PFSK-1 (cell line): ENCODE measurements at regions not wholly inside any gene's neighbourhood (a gene's known extent, or its start where the extent isn't known, plus 50 kb on each side); places are given as distances from the start of the nearest gene placed in this dataset.

Source experiments
- FOXP2 ChIP-seq: optimal IDR thresholded peaks from 2 replicates; pipeline ENCODE3; 2011; ENCODE audit warnings: borderline replicate concordance, control low read depth, inconsistent platforms; ENCODE audit not compliant: insufficient read depth; ENCODE audit errors: extremely low read length, extremely low read depth
- POLR2AphosphoS5 ChIP-seq: IDR thresholded peaks from 2 replicates; pipeline ENCODE4 v1.6.1; 2012; ENCODE audit warnings: low read depth, mild to moderate bottlenecking, control low read depth, low read length, moderate library complexity
- SIN3A ChIP-seq: IDR thresholded peaks from 2 replicates; pipeline ENCODE4 v1.6.1; 2012; ENCODE audit warnings: mild to moderate bottlenecking, low read length, moderate library complexity, borderline replicate concordance; ENCODE audit not compliant: insufficient read depth
- TAF1 ChIP-seq: IDR thresholded peaks from 2 replicates; pipeline ENCODE4 v1.6.1; 2012; ENCODE audit warnings: low read length, control low read depth, borderline replicate concordance; ENCODE audit not compliant: insufficient read depth
- TF ChIP-seq, protein P1 (sequence below), 2 experiments: IDR thresholded peaks; 2 replicates each; pipeline versions ENCODE4 v1.6.1 to v1.8.0; 2011 to 2012; ENCODE audit warnings: low read depth in 2 of 2, low read length in 2 of 2, control low read depth in 1 of 2, inconsistent platforms in 1 of 2, mild to moderate bottlenecking in 1 of 2, moderate library complexity in 1 of 2; ENCODE audit not compliant: insufficient read depth in 1 of 2

DNA sequence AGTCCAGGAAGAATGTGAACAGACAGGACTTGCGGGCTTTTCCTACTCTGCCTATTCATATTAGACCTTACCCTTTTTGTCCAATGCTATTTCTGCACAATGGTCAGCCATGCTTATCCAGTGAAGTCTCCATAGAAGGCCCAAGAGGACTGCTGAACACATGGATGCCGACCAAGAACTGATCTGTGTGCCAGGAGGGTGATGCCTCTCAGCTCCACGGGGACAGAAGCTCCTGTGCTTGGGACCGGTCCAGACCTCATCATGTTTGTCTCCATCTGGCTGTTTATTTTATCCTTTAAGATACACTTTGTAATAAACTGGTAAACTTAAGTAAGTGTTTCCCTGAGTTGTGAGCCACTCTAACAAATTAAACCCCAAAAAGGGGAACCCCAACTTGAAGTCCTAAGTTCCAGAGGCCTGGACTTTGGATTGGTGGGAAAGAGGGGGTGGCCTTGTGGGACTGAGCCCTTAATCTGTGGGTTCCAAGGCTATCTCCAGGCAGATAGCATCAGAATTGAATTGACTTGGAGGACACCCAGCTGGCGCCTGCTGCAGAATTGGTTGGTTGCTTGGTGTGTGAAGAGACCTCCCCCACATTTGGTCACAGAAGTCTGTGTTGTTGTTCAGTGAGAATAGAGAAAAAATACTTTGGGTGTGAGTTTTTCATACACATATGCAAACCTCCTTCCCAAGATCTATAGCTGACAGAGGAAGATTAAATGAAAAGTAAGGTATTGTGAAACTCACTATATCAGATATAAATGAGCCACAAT lies 57.9 kb upstream of the ANKH start:
- TF ChIP-seq FOXP2 (no peak), POLR2AphosphoS5 (no peak), SIN3A (no peak), TAF1 (no peak)
- TF ChIP-seq, protein P1, sequence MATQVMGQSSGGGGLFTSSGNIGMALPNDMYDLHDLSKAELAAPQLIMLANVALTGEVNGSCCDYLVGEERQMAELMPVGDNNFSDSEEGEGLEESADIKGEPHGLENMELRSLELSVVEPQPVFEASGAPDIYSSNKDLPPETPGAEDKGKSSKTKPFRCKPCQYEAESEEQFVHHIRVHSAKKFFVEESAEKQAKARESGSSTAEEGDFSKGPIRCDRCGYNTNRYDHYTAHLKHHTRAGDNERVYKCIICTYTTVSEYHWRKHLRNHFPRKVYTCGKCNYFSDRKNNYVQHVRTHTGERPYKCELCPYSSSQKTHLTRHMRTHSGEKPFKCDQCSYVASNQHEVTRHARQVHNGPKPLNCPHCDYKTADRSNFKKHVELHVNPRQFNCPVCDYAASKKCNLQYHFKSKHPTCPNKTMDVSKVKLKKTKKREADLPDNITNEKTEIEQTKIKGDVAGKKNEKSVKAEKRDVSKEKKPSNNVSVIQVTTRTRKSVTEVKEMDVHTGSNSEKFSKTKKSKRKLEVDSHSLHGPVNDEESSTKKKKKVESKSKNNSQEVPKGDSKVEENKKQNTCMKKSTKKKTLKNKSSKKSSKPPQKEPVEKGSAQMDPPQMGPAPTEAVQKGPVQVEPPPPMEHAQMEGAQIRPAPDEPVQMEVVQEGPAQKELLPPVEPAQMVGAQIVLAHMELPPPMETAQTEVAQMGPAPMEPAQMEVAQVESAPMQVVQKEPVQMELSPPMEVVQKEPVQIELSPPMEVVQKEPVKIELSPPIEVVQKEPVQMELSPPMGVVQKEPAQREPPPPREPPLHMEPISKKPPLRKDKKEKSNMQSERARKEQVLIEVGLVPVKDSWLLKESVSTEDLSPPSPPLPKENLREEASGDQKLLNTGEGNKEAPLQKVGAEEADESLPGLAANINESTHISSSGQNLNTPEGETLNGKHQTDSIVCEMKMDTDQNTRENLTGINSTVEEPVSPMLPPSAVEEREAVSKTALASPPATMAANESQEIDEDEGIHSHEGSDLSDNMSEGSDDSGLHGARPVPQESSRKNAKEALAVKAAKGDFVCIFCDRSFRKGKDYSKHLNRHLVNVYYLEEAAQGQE (IDR thresholded peaks at IDR 0.05; ENCODE audit: insufficient read depth in 1 of 2, low read depth in 2 of 2, low read length in 2 of 2) = no peak

DNA sequence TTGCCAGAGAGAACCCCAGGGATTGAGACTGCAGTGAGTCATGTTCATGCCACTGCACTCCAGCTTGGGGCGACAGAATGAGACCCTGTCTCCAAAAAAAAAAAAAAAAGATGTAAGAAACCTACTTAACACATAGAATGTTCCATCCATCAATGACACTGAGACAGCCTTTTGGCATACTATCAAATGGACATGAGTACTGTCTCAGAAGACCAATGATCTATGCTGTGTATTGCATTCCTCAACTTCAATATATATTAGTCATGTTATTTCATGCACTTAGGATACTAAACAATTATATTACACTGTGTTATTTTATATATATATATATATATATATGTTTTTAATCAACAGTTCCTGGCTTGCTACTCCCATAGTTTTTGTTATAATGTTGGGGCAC lies 57.1 kb upstream of the ANKH start:
- TF ChIP-seq, protein P1 (IDR thresholded peaks at IDR 0.05; ENCODE audit: insufficient read depth in 1 of 2, low read depth in 2 of 2, low read length in 2 of 2) = no peak
- TF ChIP-seq POLR2AphosphoS5 = no peak
- no peak for TF ChIP-seq TAF1
- no peak for TF ChIP-seq FOXP2
- no peak for TF ChIP-seq SIN3A

DNA sequence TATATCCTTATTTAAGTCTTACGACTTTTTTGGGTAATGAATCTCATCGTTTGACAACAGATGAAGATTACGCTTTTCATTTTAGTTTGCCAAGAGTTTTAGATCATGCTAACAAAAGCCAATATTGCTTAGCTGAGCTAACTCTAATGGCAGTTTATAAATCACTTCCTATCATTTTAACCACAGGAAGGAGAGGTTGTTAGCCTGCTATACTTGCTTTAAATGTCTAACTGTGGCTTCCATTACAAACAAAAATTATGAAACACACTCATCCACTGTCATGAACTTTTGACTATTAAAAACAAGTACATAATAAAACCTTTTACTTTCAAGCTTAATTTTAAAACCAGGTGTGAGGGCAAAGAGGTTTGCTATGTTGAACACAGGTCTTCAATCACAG lies 53.7 kb upstream of the ANKH start:
- TF ChIP-seq, protein P1 (IDR thresholded peaks at IDR 0.05; ENCODE audit: insufficient read depth in 1 of 2, low read depth in 2 of 2, low read length in 2 of 2) = no peak
- TF ChIP-seq TAF1 (no peak), SIN3A (no peak), FOXP2 (no peak), POLR2AphosphoS5 (no peak)

DNA sequence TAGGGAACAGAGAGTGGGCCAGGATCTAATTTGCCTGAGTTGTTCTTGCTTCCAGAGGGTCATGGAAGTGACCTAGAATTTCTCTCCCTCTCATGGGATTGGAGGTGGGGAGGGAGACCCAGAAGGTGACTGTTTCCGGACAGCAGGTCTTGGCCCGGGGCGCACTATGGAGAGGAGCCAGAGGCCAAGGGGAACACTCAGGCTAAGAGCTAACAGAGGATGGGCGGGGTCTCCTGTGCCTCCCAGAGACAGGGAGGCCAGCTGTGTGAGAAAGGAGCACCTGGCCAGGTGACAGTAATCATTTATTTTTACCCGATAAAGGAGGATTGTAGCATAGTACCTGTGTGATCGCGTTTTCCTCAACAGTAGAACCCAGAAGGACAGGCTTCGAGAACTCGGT lies 50.9 kb upstream of the ANKH start:
- TF ChIP-seq FOXP2 (no peak), SIN3A (no peak), POLR2AphosphoS5 (no peak), TAF1 (no peak)
- TF ChIP-seq, protein P1 (IDR thresholded peaks at IDR 0.05; ENCODE audit: insufficient read depth in 1 of 2, low read depth in 2 of 2, low read length in 2 of 2) = no peak
